CD1c-positive myeloid dendritic cell (primary cell): ENCODE measurements at regions not wholly inside any gene's neighbourhood (a gene's known extent, or its start where the extent isn't known, plus 50 kb on each side); places are given as distances from the start of the nearest gene placed in this dataset.
A peak's percentile ranks its signal among the peaks of the same experiment; 100 is the strongest.

Experiments used
- DNase-seq: peaks from one replicate; pipeline ENCODE4 v3.0.0-alpha.2; 2016; ENCODE audit errors: extremely low spot score

GRCh38 chr9:79889369-79889768 lies 317.6 kb downstream of the TLE4 start:
- no peak for DNase-seq

GRCh38 chr9:79885093-79885857 lies 313.5 kb downstream of the TLE4 start:
- DNase-seq: no peak

- DNase-seq: no peak
Observed at GRCh38 chr9:79884546-79884945, 312.8 kb downstream of the TLE4 start.

GRCh38 chr9:79883073-79883645 lies 311.4 kb downstream of the TLE4 start:
- DNase-seq: no peak

- no peak for DNase-seq
Observed at GRCh38 chr9:79880626-79881025, 308.9 kb downstream of the TLE4 start.

GRCh38 chr9:79877943-79878602 lies 306.3 kb downstream of the TLE4 start:
- DNase-seq: peak; percentile 79

- DNase-seq: peak; percentile 84
Observed at GRCh38 chr9:79868567-79869189, 296.9 kb downstream of the TLE4 start.

GRCh38 chr9:79862921-79863890 lies 291.4 kb downstream of the TLE4 start:
- DNase-seq: no peak

GRCh38 chr9:79858508-79858907 lies 286.7 kb downstream of the TLE4 start:
- DNase-seq: peak; percentile 22

GRCh38 chr9:79857188-79857587 lies 285.4 kb downstream of the TLE4 start:
- DNase-seq: peak; percentile 20

- no peak for DNase-seq
Observed at GRCh38 chr9:79847074-79847473, 275.3 kb downstream of the TLE4 start.

- no peak for DNase-seq
Observed at GRCh38 chr9:79829566-79830302, 258.0 kb downstream of the TLE4 start.

- no peak for DNase-seq
Observed at GRCh38 chr9:79824265-79824664, 252.5 kb downstream of the TLE4 start.

- DNase-seq: no peak
Observed at GRCh38 chr9:79817438-79818004, 245.8 kb downstream of the TLE4 start.

- no peak for DNase-seq
Observed at GRCh38 chr9:79813258-79813638, 241.5 kb downstream of the TLE4 start.

- peak; percentile 39 for DNase-seq
Observed at GRCh38 chr9:79812507-79813257, 240.9 kb downstream of the TLE4 start.

- DNase-seq: no peak
Observed at GRCh38 chr9:79812099-79812498, 240.3 kb downstream of the TLE4 start.

- DNase-seq: no peak
Observed at GRCh38 chr9:79809931-79810330, 238.2 kb downstream of the TLE4 start.

GRCh38 chr9:79809316-79809876 lies 237.6 kb downstream of the TLE4 start:
- no peak for DNase-seq
